H1 (cell line): ENCODE measurements at regions not wholly inside any gene's neighbourhood (a gene's known extent, or its start where the extent isn't known, plus 50 kb on each side); places are given as distances from the start of the nearest gene placed in this dataset.

ENCODE experiments used
- GABPA ChIP-seq: IDR thresholded peaks from 2 replicates; pipeline ENCODE4 v1.6.1; 2011; ENCODE audit warnings: mild to moderate bottlenecking, low read length, moderate library complexity, borderline replicate concordance; ENCODE audit not compliant: insufficient read depth
- JUND ChIP-seq: IDR thresholded peaks from 2 replicates; pipeline ENCODE4 v1.6.1; 2011; ENCODE audit warnings: mild to moderate bottlenecking, improper control_type of control experiment, low read length

DNA sequence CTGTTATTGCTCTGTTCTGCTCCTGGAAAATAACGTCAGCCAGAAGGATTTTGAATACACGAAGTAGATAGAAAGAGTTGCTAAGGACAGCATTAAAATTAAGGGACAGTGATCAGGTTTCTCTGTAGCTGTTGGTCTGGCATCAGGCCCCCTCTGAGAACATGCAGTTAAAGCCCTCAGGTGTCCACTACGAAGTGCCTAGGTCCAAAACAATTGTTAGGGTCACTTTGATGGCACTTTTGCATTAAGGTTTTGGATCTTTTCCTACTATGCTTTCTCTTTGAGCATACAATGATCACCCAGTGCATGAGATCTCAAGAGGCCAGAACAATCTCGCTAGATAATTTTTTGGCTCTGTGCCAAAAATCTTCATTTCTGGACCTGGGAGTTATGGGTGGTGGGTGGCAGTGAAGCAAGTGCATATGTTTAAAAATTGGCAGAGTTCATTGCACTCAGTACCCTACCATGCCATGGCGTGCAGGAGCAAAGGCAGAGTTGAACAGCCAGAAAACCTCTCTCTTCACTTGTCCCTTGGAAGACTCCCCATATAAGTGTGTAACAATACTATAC, 797.6 kb downstream of the ROBO2 start (continued):
- TF ChIP-seq GABPA (no peak), JUND (no peak)
